ENCODE measurements at regions not wholly inside any gene's neighbourhood (a gene's known extent, or its start where the extent isn't known, plus 50 kb on each side); places are given as distances from the start of the nearest gene placed in this dataset.
"Not testable (repeated sequence)": the region's sequence is repeated elsewhere in the genome, so short reads cannot be mapped to it uniquely, and the experiment has no call there.

- no peak for FAIRE-seq
These were observed 167.9 kb upstream of the MOCS2 start for GRCh38 chr5:53277491-53277890.

- FAIRE-seq, result no peak
These were observed 178.0 kb upstream of the MOCS2 start for GRCh38 chr5:53287573-53287972.

- FAIRE-seq, result no peak
These were observed 179.0 kb upstream of the MOCS2 start for GRCh38 chr5:53288511-53288910.

- FAIRE-seq, result no peak
These were observed 181.5 kb upstream of the MOCS2 start for GRCh38 chr5:53291047-53291446.

- no peak for FAIRE-seq
These were observed 182.0 kb upstream of the MOCS2 start for GRCh38 chr5:53291528-53291927.

- FAIRE-seq, result no peak
These were observed 181.6 kb upstream of the FST start for GRCh38 chr5:53298841-53299240.

- FAIRE-seq, result no peak
These were observed 177.9 kb upstream of the FST start for GRCh38 chr5:53302529-53302928.

GRCh38 chr5:53303105-53303504, 177.3 kb upstream of the FST start:
- FAIRE-seq, result no peak

- not testable (repeated sequence) for FAIRE-seq
These were observed 175.1 kb upstream of the FST start for GRCh38 chr5:53305316-53305715.

GRCh38 chr5:53309653-53310052, 170.8 kb upstream of the FST start:
- FAIRE-seq, result no peak

- FAIRE-seq, result no peak
These were observed 168.7 kb upstream of the FST start for GRCh38 chr5:53311681-53312080.

- no peak for FAIRE-seq
These were observed 167.3 kb upstream of the FST start for GRCh38 chr5:53313145-53313544.

- no peak for FAIRE-seq
These were observed 162.1 kb upstream of the FST start for GRCh38 chr5:53318303-53318702.

GRCh38 chr5:53319315-53319714, 161.1 kb upstream of the FST start:
- FAIRE-seq, result no peak

GRCh38 chr5:53321073-53321472, 159.4 kb upstream of the FST start:
- FAIRE-seq, result no peak

- FAIRE-seq, result no peak
These were observed 158.7 kb upstream of the FST start for GRCh38 chr5:53321721-53322120.

- FAIRE-seq, result no peak
These were observed 158.2 kb upstream of the FST start for GRCh38 chr5:53322257-53322656.

- FAIRE-seq, result no peak
These were observed 156.9 kb upstream of the FST start for GRCh38 chr5:53323511-53323910.

- FAIRE-seq, result no peak
These were observed 156.3 kb upstream of the FST start for GRCh38 chr5:53323943-53324642.

- FAIRE-seq, result no peak
These were observed 153.8 kb upstream of the FST start for GRCh38 chr5:53326424-53327153.

GRCh38 chr5:53327811-53328334, 152.6 kb upstream of the FST start:
- FAIRE-seq, result no peak

GRCh38 chr5:53330491-53330890, 149.9 kb upstream of the FST start:
- no peak for FAIRE-seq

GRCh38 chr5:53331463-53331862, 149.0 kb upstream of the FST start:
- FAIRE-seq, result no peak

GRCh38 chr5:53333160-53333559, 147.3 kb upstream of the FST start:
- no peak for FAIRE-seq

Data from TTC549 (cell line).